H9 (cell line): ENCODE measurements at regions not wholly inside any gene's neighbourhood (a gene's known extent, or its start where the extent isn't known, plus 50 kb on each side); places are given as distances from the start of the nearest gene placed in this dataset.

Experiments used
- DNase-seq: peaks from one replicate; pipeline ENCODE4 v3.0.0-alpha.2; 2017
- H2AFZ ChIP-seq: one replicate; pipeline ENCODE4 v1.6.1; 2013; ENCODE audit warnings: mild to moderate bottlenecking, low read length, control low read depth, moderate library complexity
- H2AK5ac ChIP-seq: 2 replicates; pipeline ENCODE4 v1.6.1; 2013; ENCODE audit warnings: low read length, control low read depth, mixed read lengths; ENCODE audit not compliant: insufficient read length
- H2BK120ac ChIP-seq: one replicate; pipeline ENCODE4 v1.6.1; 2013; ENCODE audit warnings: low read depth, mild to moderate bottlenecking, low read length, control low read depth, inconsistent platforms; ENCODE audit not compliant: poor library complexity, severe bottlenecking
- H2BK12ac ChIP-seq: 2 replicates; pipeline ENCODE4 v1.6.1; 2013; ENCODE audit warnings: low read length, control low read depth, mixed read lengths, low read depth; ENCODE audit not compliant: insufficient read length
- H2BK15ac ChIP-seq: 2 replicates; pipeline ENCODE4 v1.6.1; 2013; ENCODE audit warnings: low read depth, low read length, control low read depth
- H2BK20ac ChIP-seq: one replicate; pipeline ENCODE4 v1.6.1; 2013; ENCODE audit warnings: low read depth, mild to moderate bottlenecking, low read length, control low read depth, inconsistent platforms; ENCODE audit not compliant: poor library complexity, severe bottlenecking
- H2BK5ac ChIP-seq: 2 replicates; pipeline ENCODE4 v1.6.1; 2013; ENCODE audit warnings: low read length, control low read depth, mixed read lengths; ENCODE audit not compliant: insufficient read length
- H3K14ac ChIP-seq: 2 replicates; pipeline ENCODE4 v1.6.1; 2013; ENCODE audit warnings: low read length, control low read depth; ENCODE audit not compliant: insufficient read depth
- H3K18ac ChIP-seq: 2 replicates; pipeline ENCODE4 v1.6.1; 2013; ENCODE audit warnings: low read depth, mild to moderate bottlenecking, mixed read lengths, low read length, control low read depth; ENCODE audit not compliant: insufficient read length
- H3K23ac ChIP-seq: 2 replicates; pipeline ENCODE4 v1.6.1; 2013; ENCODE audit warnings: low read length, control low read depth, mixed read lengths, low read depth; ENCODE audit not compliant: insufficient read length
- H3K23me2 ChIP-seq: 2 replicates; pipeline ENCODE4 v1.6.1; 2013; ENCODE audit warnings: low read depth, mild to moderate bottlenecking, mixed read lengths, low read length, control low read depth; ENCODE audit not compliant: insufficient read length, poor library complexity, severe bottlenecking
- H3K27ac ChIP-seq: 2 replicates; pipeline ENCODE4 v1.5.1; 2013; ENCODE audit warnings: low read length, control low read depth, mixed read lengths, low read depth; ENCODE audit not compliant: insufficient read length
- H3K27me3 ChIP-seq: 2 replicates; pipeline ENCODE4 v1.6.1; 2013; ENCODE audit warnings: low read length, control low read depth, inconsistent platforms; ENCODE audit not compliant: insufficient read depth
- H3K4ac ChIP-seq: 2 replicates; pipeline ENCODE4 v1.6.1; 2013; ENCODE audit warnings: low read depth, mild to moderate bottlenecking, control low read depth, inconsistent platforms, low read length, moderate library complexity
- H3K4me1 ChIP-seq: 2 replicates; pipeline ENCODE4 v1.6.1; 2013; ENCODE audit warnings: low read length, control low read depth, inconsistent platforms; ENCODE audit not compliant: insufficient read depth
- H3K4me2 ChIP-seq: 2 replicates; pipeline ENCODE4 v1.6.1; 2013; ENCODE audit warnings: low read length, control low read depth, mixed read lengths; ENCODE audit not compliant: insufficient read length, insufficient read depth
- H3K56ac ChIP-seq: 2 replicates; pipeline ENCODE4 v1.6.1; 2013; ENCODE audit warnings: low read depth, mild to moderate bottlenecking, mixed read lengths, low read length, control low read depth; ENCODE audit not compliant: insufficient read length
- H3K79me1 ChIP-seq: 2 replicates; pipeline ENCODE4 v1.6.1; 2013; ENCODE audit warnings: low read depth, mild to moderate bottlenecking, moderate library complexity, low read length, control low read depth, inconsistent platforms; ENCODE audit not compliant: insufficient read depth, poor library complexity, severe bottlenecking
- H3K79me2 ChIP-seq: 2 replicates; pipeline ENCODE4 v1.6.1; 2013; ENCODE audit warnings: low read length, control low read depth, inconsistent platforms; ENCODE audit not compliant: insufficient read depth
- H3K9ac ChIP-seq: 2 replicates; pipeline ENCODE4 v1.6.1; 2013; ENCODE audit warnings: low read length, control low read depth, mixed read lengths; ENCODE audit not compliant: insufficient read length; ENCODE audit errors: extremely low read depth
- H3K9me3 ChIP-seq: one replicate; pipeline ENCODE4 v1.6.1; 2013; ENCODE audit warnings: low read depth, low read length, inconsistent platforms; ENCODE audit not compliant: control insufficient read depth
- H3T11ph ChIP-seq: one replicate; pipeline ENCODE4 v1.6.1; 2013; ENCODE audit warnings: mild to moderate bottlenecking, low read length, control low read depth, inconsistent platforms
- H4K20me1 ChIP-seq: one replicate; pipeline ENCODE4 v1.6.1; 2013; ENCODE audit not compliant: control insufficient read depth, insufficient read length, insufficient read depth
- H4K5ac ChIP-seq: 2 replicates; pipeline ENCODE4 v1.6.1; 2013; ENCODE audit warnings: low read depth, mild to moderate bottlenecking, mixed read lengths, low read length, control low read depth; ENCODE audit not compliant: insufficient read length
- H4K8ac ChIP-seq: replicated peaks from 2 replicates; pipeline ENCODE4 v1.6.1; 2013; ENCODE audit warnings: low read length, control low read depth, mixed read lengths, low read depth; ENCODE audit not compliant: insufficient read length
- H4K91ac ChIP-seq: 2 replicates; pipeline ENCODE4 v1.6.1; 2013; ENCODE audit warnings: low read depth, mild to moderate bottlenecking, moderate library complexity, mixed read lengths, low read length, control low read depth; ENCODE audit not compliant: insufficient read length
- H3K27ac Mint-ChIP-seq, 3 experiments: 2 replicates in 2 of 3; 3 replicates in 1 of 3; pipeline ENCODE4 v1.8.0; 2020 to 2021; ENCODE audit warnings: mixed read lengths in 3 of 3, mild to moderate bottlenecking in 1 of 3, moderate library complexity in 1 of 3
- H3K27me3 Mint-ChIP-seq: 2 replicates; pipeline ENCODE4 v1.8.0; 2021; ENCODE audit warnings: low read depth, mild to moderate bottlenecking, moderate library complexity, mixed read lengths
- H3K36me3 Mint-ChIP-seq, 3 experiments: 2 replicates in 2 of 3; 3 replicates in 1 of 3; pipeline ENCODE4 v1.8.0; 2020 to 2021; ENCODE audit warnings: low read depth in 3 of 3, mixed read lengths in 3 of 3; ENCODE audit not compliant: insufficient read depth in 1 of 3
- H3K4me1 Mint-ChIP-seq, 2 experiments: 2 replicates each; pipeline ENCODE4 v1.8.0; 2020; ENCODE audit warnings: mixed read lengths in 2 of 2
- H3K4me3 Mint-ChIP-seq, 2 experiments: 2 replicates in 1 of 2; 3 replicates in 1 of 2; pipeline ENCODE4 v1.8.0; 2020 to 2021; ENCODE audit warnings: mild to moderate bottlenecking in 2 of 2, mixed read lengths in 2 of 2, moderate library complexity in 1 of 2
- H3K9me3 Mint-ChIP-seq, 2 experiments: 2 replicates in 1 of 2; 3 replicates in 1 of 2; pipeline ENCODE4 v1.8.0; 2020; ENCODE audit warnings: mild to moderate bottlenecking in 2 of 2, mixed read lengths in 2 of 2, moderate library complexity in 1 of 2
- CTCF ChIP-seq: fragments of 200-600 bp; sonication (generic); conservative IDR thresholded peaks from 3 replicates; pipeline ENCODE4 v1.8.0; 2021; ENCODE audit warnings: antibody characterized with exemption, mild to moderate bottlenecking
- WGBS: extraction: QIAGEN DNeasy Blood & Tissue Kit; methylation state at CpG from one replicate; pipeline ENCODE4 v1.1.7; 2013; ENCODE audit warnings: missing lambda C conversion rate, low lambda C conversion rate, mixed read lengths; ENCODE audit not compliant: insufficient read length; ENCODE audit errors: extremely low coverage; 5-methylcytosine and 5-hydroxymethylcytosine counted together

DNA sequence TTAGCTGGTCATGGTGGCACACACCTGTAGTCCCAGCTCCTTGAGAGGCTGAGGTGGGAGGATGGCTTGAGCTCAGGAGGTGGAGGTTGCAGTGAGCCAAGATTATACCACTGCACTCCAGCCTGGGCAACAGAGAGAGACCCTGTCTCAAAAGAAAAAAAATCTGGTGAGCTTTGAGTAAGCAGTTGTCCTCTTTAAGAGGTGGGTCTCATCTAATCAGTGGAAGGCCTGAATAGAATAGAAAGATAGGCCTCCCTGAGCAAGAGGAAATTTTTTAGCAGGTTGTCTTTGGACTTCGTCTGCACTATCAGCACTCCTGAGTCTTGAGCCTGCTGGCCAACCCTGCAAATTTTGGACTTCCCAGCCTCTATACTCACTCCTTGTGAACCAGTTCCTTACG lies 266.0 kb upstream of the ZFHX3 start:
- H2BK15ac ChIP-seq = no peak overlapping the region
- H3T11ph ChIP-seq = no peak overlapping the region
- H3K23ac ChIP-seq = no peak overlapping the region
- no peak overlapping the region for H3K9ac ChIP-seq
- no peaks in the 10 kb centered on the region for H4K20me1 ChIP-seq
- H3K9me3 Mint-ChIP-seq = peaks cover 0 to 5% of the 10 kb centered on the region in 2 experiments; a peak in 4 of 5 replicates
- no peak overlapping the region for H2BK20ac ChIP-seq
- no peak overlapping the region for H3K4me3 Mint-ChIP-seq
- no peaks in the 10 kb centered on the region for H3K9me3 ChIP-seq
- H3K18ac ChIP-seq = no peak overlapping the region
- H4K91ac ChIP-seq = no peak overlapping the region
- H2AK5ac ChIP-seq = no peak overlapping the region
- H3K27ac ChIP-seq = no peak overlapping the region
- WGBS = no CpG with 5 or more reads among the region's 2 CpGs
- H4K5ac ChIP-seq = no peak overlapping the region
- no peak for DNase-seq
- no peak overlapping the region for H2BK12ac ChIP-seq
- H3K27ac Mint-ChIP-seq = no peak overlapping the region
- no peaks in the 10 kb centered on the region for H3K4me1 ChIP-seq
- H3K14ac ChIP-seq = no peak overlapping the region
- H3K27me3 Mint-ChIP-seq = no peaks in the 10 kb centered on the region
- no peaks in the 10 kb centered on the region for H3K23me2 ChIP-seq
- H3K27me3 ChIP-seq = no peaks in the 10 kb centered on the region
- no peak overlapping the region for H4K8ac ChIP-seq
- H3K4me1 Mint-ChIP-seq = peaks cover 0 to 3% of the 10 kb centered on the region in 2 experiments; a peak in 1 of 4 replicates
- peaks cover 0 to 7% (median 0%) of the 10 kb centered on the region in 3 experiments; a peak in 1 of 7 replicates for H3K36me3 Mint-ChIP-seq
- H2BK5ac ChIP-seq = no peak overlapping the region
- no peak for TF ChIP-seq CTCF
- H3K4me2 ChIP-seq = no peak overlapping the region
- no peak overlapping the region for H3K56ac ChIP-seq
- no peaks in the 10 kb centered on the region for H3K79me2 ChIP-seq
- no peak overlapping the region for H2BK120ac ChIP-seq
- H3K4ac ChIP-seq = no peak overlapping the region
- no peaks in the 10 kb centered on the region for H3K79me1 ChIP-seq
- H2AFZ ChIP-seq = no peak overlapping the region
